CD4-positive, alpha-beta T cell treated with Interleukin-10 for 1 hour (primary cell): ENCODE measurements at regions not wholly inside any gene's neighbourhood (a gene's known extent, or its start where the extent isn't known, plus 50 kb on each side); places are given as distances from the start of the nearest gene placed in this dataset.

ENCODE experiments used
- DNase-seq: peaks from one replicate; pipeline ENCODE4 v3.0.0-alpha.2; 2020

DNA sequence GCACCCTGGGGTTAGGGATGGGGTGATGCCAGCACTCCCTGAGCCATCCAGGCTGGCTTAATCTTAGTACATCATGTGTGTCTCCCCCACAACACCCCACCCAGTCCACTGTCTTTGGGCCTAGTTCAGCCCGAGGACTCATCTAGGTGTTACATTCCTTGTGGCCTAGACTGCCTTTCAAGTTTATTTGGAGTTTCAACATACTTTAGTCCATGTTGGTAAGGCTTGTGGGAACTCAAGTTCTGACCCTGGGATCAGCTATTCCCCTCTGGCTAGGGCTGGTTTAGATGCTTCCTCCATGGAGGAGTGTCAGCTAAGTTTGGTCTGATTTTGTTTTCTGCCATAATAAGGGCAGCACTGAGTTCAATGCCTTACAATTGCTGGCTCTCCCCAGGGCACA is 302.4 kb downstream of the SMARCA2 start:
- DNase-seq: no peak

DNA sequence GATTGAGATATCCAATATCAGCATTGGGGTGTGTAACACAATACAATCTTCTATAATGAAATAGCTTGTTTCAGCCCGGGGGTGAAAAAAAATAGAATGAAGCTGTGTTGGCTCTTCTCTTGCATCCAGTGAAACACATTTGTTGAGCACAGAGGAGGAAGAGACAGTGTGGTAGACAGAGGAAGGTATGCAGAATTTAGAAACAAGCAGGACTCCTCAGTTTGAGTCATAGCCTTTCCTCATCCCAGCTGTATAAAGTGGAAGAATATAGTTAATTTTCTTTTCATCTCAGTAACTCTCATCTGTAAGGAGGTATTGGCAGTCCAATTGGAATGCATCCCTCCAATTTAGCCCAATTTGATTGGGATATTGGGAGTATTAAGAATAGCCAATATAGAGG is 302.2 kb upstream of the VLDLR start:
- no peak for DNase-seq

DNA sequence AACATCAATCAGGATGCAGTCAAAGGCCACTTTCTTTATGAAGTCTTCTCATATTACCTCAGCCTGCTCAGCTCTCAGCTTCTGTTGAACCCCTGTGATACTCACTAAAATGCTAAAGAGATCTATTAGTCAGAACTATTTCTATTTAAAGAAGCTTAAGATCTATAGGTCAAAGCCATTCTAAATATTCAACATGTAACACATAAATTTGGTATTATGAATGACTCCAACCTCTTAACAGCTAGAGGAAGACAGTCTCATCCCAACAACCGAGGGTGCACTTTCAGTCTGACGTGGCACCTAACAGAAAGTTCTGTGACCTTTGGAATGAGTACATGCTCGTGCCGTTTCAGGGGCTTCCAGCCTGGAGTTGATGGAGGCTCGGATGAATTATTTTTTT is 301.5 kb upstream of the VLDLR start:
- no peak for DNase-seq

DNA sequence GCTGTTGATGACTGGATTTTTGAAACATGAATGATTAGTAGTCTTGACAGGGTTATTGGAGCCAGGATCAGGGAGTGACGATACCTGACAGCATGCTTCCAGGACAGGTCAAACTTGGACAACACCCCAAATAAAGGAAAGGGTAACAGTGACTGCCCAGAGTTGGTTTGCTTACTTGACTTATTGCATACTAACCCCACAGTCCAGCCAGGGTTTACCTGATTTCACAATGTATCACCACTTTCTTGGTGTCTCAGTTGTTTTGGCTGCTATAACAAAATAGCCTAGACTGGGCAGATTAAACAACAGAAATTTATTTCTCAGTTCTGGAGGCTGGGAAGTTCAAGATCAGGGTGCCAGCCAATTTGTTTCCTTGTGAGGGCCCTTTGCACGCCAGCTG is 301.0 kb upstream of the VLDLR start:
- no peak for DNase-seq

DNA sequence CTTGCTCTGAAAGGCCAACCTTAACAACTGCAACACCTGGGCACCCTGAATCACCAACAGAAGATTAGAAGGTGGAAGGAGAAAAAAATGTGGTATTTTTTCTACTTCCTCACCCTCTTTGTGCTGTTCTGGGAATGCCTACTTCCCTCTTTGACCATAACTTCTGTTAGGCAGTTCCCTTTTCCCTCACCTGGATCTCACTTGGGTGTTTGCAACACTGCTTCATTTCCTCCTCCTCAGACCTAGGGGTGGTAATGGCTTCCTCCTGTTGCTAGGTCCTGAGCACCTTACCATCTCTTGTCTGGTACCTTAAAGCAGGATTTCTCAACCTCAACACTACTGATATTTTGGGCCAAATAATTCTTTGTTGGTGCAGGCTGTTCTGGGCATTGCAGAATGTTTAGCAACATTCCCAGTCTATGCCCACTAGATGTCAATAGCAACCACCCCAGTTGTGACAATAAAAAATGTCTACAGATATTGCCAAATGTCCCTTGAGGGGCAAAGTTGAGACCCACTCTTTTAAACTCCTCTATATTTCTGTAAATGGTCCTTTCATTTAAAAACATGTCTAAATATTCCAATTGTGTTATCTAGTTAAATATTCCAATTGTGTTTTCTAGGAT is 300.0 kb upstream of the VLDLR start:
- DNase-seq: no peak

DNA sequence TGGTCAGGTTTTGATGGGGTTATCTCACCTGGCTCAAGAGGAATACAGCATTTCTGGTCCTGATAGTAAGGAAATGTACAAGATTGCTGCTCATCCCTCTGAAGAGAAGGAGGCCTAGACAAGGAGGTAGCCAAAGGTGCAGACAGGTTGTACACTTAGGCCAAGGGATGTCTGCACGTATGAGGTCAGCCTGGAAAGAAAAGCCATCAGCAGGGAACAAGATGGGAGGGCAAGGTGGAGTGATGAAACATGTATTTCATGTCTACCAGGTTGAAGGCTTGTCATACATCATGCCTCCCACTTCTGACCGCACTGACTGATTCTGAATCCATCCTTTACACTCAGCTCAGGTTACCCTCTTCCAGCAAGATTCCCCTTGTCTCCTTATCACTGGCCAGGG is 296.8 kb upstream of the VLDLR start:
- no peak for DNase-seq

DNA sequence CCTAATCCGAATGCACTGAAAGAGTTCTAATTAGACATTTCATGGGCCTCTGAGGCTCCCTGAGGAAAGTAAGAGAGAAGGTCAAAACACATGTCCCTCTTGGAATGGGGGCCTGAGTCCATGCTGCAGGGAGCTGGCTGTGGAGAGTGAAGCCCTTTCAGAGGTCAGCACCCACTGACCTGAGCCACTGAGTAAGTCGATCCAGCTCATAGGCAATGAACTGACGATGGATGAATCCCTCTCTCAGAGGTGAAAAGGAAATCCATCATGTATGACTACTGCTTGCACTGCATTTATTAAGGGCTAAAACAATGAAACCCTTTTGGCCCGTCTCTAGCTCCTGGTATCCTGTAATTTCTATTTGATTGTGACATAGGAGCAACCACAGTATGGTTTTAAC is 288.9 kb upstream of the VLDLR start:
- DNase-seq: no peak

DNA sequence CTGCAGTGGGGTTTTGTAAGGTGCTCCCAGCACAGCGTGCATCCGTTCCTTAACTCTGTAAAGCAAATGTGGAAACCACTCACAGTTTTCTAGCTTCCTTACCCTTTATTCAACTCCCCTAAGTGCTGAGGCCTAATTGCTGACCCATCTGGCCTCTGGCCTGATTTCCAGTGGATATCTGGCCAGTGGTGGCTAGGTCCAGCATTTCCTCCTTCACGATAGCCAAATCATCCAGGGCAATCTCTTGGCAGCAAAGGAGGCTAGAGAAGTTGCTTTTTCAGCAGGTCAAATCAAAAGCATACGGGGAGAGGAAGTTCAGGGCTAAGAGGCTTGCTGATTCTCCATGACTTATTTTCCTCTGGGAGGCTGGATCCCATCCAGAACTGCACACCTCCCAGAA is 286.3 kb upstream of the VLDLR start:
- DNase-seq: no peak

DNA sequence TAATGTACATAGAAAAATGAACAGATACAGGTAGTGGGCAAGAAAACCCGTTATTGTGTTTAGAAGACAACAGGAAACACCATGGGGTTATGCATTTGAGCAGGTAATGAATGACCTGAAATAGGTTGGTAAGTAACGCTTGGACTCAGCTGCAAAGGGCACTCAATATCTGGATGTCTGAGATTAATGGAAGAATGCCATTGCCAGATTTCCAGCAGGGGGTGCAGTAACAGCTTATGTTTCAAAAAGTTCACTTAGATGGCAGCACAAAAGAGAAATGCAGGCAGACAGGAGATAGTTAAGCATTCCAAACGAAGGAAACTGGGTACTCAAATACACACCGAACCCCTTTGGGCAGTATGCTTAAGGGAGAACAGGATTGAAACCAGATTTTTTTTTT is 285.5 kb upstream of the VLDLR start:
- no peak for DNase-seq

DNA sequence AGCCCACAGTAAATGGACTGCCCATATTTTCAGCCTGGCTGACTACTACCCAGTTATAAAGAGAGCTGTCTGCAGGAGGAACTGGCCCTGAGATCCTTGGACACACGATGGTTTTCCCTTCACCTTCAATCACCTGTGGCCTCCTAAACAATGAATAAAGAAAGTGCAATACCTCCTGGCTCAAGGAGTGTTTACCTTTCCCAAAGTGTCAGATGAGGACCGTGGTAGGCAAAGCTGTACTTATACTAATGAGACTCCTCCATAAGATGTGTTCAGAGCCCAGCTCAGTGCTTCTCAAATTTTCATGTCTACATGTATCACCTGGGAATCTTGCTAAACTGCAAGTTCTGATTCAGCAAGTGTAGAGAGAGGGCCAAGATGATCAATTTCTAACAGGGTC is 284.5 kb upstream of the VLDLR start:
- DNase-seq: no peak

DNA sequence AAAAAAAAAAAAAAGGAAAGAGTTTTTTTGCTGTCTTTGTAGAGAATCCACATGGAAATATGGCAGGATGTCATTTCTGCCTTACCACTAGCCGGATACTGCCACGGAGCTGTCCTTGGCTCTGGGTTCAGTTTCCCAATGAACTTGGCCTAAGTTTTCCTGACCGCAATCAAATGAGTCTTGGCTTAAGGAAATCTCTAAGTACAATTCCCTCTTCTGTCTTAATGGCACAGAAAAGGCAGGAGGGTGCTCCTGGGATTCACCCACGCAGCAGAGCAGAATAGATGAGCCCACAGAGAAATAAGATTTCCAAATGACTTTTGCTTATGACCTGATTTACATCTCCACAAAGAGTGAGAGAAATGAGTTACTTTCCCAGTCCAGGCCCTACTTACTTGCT is 284.0 kb upstream of the VLDLR start:
- DNase-seq: no peak

DNA sequence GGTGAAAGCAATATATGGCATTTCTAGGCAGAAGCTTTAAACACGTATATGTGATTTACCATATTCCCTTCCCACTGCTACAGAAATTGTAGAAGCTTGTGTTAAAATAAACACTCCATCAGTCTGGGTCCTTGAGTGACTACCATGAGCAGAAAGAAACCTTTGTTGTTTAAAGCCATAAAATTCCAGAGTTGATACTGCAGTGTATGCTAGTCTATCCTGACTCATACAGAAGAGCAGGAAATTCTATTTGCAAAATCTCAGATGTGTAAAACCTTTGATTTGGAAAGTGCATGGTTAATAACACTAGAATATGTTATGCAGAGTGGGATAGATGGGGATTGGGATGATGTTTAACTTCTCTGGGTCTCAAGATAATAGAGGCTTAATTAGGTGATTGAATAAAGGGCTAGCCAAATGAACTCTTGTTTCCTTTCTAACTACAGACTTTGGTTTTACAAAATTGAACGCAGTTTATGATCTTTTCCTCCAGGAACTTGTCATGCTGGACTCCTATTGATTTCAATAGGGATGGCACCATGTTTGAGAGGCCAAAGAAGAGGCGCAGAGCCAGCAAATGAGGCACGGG is 282.7 kb upstream of the VLDLR start:
- no peak for DNase-seq

DNA sequence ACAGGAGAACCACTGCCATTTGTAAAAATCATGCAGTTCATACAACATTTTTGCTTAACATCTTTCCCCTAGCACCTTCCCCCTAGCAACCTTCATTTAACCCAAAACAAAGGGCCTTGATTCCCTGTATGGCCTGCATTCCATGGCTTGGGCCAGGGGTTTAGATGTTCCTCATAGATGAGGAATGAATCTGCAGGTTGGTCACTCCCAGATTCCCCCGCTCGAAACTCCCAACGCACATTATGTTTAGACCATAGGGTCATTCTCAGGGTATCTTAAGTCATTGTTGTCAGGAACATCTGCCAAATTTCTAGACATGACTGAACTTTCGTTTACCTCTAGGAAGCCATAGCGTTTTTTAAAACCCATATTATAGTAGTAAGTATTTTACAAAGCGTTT is 282.2 kb upstream of the VLDLR start:
- no peak for DNase-seq

DNA sequence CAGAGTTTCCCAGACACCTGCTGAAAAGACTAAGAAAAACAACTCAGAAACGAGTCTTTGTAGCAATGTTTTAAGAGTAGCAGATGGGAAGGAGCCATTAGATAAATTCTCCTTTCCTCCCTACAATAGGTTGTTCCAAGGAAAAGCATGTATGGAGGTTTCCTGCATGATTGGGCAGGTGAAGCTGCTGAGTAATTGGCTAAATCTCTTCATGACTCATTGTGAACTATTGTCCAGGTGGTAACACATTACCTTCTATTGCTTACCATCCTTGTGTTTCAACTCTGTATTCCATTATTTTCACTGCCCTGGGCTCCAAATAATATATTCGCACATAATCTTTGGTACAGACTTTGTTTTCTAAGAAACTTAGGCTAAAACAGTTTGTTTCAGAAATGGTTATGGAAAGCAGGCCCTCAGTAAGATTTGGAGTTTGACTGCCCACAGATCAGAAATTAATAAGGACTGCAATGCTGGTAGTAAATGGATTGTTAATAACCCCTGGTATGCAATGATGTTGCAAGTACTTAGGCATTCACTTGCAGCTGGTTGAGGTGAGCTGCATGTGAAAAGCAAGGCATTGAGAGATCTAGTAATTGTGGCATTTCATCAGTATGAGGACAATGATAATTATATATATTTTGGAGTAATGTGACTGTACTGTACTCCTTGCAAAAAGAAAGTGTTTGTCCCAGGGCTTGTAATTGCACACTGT is 281.4 kb upstream of the VLDLR start:
- DNase-seq: no peak

DNA sequence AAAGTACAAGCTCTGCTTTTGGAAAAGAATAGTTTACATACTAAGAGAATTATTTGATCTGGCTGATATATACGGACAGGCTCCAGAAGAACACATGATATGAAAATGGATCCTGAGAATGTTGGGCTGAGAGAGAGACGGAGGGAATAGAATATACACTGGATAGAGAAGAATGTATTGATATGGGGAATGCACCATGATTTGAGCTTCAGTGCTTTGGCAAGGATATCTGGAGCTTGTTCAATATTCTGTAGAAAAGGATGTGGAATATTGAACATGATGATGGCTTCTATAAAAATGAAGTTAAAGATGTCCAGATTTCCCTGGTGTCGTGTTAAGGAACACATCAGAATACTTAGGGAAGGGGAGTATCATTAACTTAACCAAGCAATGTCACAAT is 280.5 kb upstream of the VLDLR start:
- DNase-seq: no peak

DNA sequence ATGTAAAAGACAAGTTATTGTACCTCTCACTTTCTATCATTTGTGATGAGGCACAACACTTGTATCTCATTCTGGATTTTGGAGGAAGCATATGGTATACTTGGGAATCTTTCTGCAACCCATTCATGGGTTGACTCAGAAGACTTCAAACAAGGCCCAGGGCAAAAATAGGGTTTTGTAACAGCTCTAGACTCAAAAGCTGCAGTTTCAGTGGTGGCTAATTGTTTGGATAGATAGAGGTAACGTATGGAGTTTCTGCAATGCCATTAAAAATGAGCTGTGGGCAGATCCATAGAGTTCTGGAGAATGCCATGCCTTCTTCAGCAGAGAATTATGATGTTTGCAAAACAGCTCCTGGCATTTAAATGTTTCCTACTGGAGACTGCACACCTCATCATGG is 279.6 kb upstream of the VLDLR start:
- DNase-seq: no peak

DNA sequence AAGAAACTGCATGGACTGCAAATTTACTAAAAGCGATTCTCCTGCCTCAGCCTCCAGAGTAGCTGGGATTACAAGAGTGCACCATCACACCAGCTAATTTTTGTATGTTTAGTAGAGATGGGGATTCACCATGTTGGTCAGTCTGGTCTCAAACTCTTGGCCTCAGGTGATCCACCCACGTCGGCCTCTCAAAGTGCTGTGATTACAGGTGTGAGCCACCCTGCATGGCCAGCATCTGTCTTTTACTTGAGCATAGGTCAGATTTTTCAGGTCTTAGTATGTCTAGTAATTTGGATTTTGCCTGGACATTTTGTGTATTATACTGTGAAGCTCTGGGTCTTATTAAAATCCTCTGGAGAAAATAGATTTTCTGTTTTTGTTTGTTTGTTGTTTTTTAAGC is 277.8 kb upstream of the VLDLR start:
- no peak for DNase-seq

DNA sequence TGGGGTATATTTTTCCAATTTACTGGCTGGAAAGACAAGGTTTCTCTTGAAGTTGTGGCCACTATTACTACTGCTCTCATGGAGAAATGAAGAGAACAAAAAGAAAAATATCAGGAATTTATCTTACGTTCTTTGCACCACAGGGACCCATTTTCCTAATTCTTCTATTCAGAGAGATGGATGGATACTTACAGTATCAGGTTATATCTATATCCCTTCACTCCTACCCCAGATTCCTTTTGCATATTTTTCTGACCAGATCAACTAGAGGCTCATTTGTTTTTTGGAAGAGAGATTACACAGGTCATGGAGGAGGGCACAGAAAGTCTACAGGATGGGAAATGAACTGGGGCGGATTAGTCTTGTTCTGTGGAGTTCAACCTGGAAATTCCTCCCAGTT is 277.2 kb upstream of the VLDLR start:
- no peak for DNase-seq

DNA sequence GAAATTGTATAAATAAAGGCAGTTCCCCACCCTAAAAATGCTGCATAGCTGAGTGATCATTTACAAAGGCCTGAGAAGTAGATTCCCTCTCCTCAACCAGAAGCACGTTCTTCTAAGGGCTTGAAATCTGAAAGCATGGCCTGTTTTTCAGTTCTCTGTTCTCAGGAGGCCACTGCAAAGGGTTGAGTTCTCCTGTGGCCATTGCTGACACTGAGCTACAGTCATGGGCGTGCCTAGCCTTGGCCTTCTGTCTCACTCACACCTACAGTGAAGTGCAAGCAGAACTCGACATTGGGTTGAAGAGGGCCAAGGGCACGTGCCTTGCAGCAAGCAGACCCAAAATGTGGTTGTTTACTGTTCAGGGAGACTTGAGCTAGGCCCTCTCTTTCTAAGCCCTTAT is 276.6 kb upstream of the VLDLR start:
- no peak for DNase-seq

DNA sequence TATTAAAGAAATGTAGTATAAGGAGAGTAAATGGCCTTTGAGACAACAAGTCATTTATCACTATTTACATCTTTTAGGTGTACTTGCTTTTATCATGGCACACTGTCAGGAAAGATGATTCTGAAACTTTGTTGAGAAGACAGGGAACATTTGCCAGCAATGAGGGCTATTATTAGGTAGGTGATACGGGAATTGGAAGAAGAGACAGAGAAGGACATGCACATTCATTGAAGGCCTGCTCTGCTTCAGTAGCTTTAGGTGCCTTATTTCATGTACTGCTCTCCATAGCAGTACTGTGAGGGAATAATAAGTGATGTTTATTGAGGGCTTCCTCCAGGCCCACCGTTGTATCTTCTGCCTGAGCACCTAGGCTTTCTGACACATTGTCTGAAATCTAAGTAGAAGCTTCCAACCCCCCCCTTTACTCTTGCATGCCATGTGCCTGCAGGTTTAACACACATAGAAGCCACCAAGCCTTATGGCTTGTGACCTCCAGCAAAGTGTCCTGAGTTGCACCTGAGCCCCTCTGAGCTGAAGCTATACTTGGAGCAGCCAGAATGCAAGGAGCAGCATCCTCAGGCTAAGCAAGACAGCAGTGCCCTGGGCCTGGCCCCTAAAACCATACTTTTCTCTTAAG is 275.2 kb upstream of the VLDLR start:
- no peak for DNase-seq

DNA sequence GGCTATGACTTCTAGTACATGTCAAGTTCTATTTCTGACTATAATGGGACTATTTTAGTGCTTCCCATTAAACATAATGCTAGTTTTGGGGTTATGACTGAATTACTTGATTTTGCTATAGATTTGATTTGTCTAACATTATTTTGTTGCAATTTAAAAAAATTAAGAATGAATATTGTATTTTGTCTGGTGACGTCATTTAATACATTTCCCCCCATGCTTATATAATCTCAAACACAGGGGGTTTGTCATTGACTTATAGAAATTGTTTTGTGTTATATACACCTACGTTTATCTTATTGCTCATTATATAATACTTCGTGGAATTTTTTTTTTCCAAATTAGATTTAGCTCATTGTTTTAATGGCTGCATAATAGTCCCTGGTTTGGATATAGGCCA is 270.3 kb upstream of the VLDLR start:
- DNase-seq: no peak

DNA sequence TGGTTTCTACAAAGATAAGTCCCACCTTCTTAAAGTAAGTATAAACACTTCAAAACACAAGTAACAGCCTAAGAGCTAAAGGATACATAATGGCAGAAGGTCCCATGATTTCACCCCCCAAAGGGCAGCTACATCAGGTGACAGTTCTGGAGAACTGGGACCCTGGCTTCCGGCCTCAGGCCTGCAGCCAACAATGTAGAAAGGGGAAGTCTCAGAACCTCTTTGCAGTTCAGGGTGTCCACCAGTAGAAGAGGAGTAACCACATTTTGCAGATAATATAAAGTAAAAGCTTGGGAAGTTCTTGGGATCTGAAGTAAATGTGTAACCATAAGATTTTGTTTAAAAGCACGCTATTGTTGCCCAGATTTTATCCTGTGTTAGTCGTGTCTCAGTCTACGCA is 267.4 kb upstream of the VLDLR start:
- no peak for DNase-seq

DNA sequence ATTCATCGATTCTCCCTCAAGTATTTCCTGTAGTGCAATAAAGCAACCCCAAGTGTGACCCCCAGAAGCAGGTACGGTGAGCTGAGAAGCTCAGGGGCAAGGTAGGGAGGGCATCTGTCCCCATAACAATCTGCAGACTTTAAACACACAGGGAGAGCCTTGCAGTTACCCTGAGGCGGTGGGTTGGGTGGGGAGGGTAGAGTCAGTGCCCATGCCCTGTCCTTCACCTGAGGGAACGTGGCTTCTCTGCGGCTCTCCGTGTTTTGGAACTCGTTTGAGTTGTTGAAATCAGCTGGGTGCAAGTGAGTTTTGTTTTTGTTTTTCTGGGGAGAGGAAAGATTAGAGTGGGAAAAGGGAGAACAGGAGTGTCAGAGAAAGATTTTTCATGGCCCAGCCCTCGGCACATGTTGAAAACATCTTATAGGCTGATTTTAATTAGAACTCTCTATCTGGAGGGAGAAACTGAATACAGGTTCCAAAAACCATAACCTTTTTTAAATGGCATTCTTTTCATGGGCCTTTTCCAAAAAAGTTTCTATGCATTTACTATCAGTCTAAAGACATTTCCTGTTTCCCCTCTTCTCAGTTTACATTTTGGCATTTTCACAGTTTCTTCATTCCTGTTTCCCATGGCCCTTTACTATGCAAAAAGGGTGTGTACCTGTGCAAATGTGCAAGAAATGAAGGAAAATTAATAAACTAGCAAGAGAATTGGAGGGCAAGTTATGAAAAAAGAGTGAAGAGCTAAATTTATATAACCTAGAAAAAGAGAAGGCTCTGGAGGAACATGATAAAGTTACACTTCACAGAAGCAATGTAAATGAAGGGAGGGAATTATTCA is 266.5 kb upstream of the VLDLR start:
- no peak for DNase-seq

DNA sequence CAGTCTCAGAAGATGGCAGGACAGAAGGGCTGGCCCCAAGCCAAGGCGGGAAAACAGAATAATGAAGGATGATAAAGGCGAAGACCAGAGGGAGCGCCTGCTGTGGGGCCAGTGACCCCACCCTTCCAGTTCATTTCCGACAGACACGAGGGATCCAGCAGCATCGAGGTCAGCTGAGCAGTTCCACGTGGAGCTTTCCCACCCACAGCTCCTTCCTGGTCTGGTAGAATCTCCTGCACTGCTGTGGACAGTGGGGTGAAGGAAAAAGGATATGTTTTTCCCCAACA is 265.9 kb upstream of the VLDLR start:
- DNase-seq: no peak
